ENCODE measurements at regions not wholly inside any gene's neighbourhood (a gene's known extent, or its start where the extent isn't known, plus 50 kb on each side); places are given as distances from the start of the nearest gene placed in this dataset.

- 83% methylated on average over 10 of the region's 10 CpGs for WGBS (ENCODE audit: insufficient coverage, insufficient replicate concordance, low lambda C conversion rate, missing lambda C conversion rate)
- FAIRE-seq (no peak), ATAC-seq (no peak), DNase-seq (ENCODE audit: low read depth, low spot score) (no peak)
- H3K4me2 ChIP-seq (ENCODE audit: control insufficient read depth, insufficient read depth) = no peak overlapping the region
- H2AFZ ChIP-seq (ENCODE audit: control insufficient read depth, low read depth, low read length) = no peak overlapping the region
- in situ Hi-C loops (cut with MboI) = no loop called here
- POLR2A ChIA-PET = interaction anchor here (0.9 kb wide), 1 partner anchor 36 kb away, joined by 3 read pairs; no protein-coding TSS in a partner anchor
- SMC1A ChIA-PET (ENCODE audit: uncharacterized antibody, unreplicated experiment) = interaction anchor here (0.7 to 2.1 kb wide), 4 partner anchors 40 to 206 kb away, joined by 3 to 7 read pairs (median 4); no protein-coding TSS in a partner anchor
- RAD21 ChIA-PET (ENCODE audit: unreplicated experiment) = no interaction called here
- no peak overlapping the region for H3K9ac ChIP-seq (ENCODE audit: control insufficient read depth, insufficient read depth, low read length)
- H3K27me3 ChIP-seq (replicated peaks in 1 of 2; ENCODE audit: control insufficient read depth in 2 of 2, insufficient read depth in 2 of 2, low read length in 1 of 2) = no peaks in the 10 kb centered on the region
- TF ChIP-seq BMI1 (IDR thresholded peaks at IDR 0.05; ENCODE audit: borderline replicate concordance) = no peak
- no peak for TF ChIP-seq HDGF (IDR thresholded peaks at IDR 0.05)
- no peak for TF ChIP-seq STAT3 (IDR thresholded peaks at IDR 0.05; ENCODE audit: low read depth, low read length)
- TF ChIP-seq CEBPZ (IDR thresholded peaks at IDR 0.05; ENCODE audit: low read depth, low read length) = no peak
- no peak for TF ChIP-seq PAX8 (IDR thresholded peaks at IDR 0.05)
- no peak for TF ChIP-seq CBFB (IDR thresholded peaks at IDR 0.05; ENCODE audit: low read depth)
- TF ChIP-seq TARDBP (IDR thresholded peaks at IDR 0.05; ENCODE audit: borderline replicate concordance) = no peak
- no peak for TF ChIP-seq BRCA1 (IDR thresholded peaks at IDR 0.05; ENCODE audit: low read depth, low read length)
- no peak for TF ChIP-seq FOXK2 (IDR thresholded peaks at IDR 0.05)
- no peak for TF ChIP-seq TCF12 (IDR thresholded peaks at IDR 0.05; ENCODE audit: low read depth, low read length)
- TF ChIP-seq ZNF592 (IDR thresholded peaks at IDR 0.05) = no peak
- TF ChIP-seq DPF2 (IDR thresholded peaks at IDR 0.05) = no peak
- intact Hi-C loops (cut with micrococcal nuclease; ENCODE audit: unreplicated experiment) = no loop called here
- no peak overlapping the region for H3K4me3 ChIP-seq
- H3K27ac ChIP-seq (ENCODE audit: control insufficient read depth, insufficient read depth) = no peak overlapping the region
- CTCF ChIA-PET = interaction anchor here (0.8 to 2.0 kb wide), 3 partner anchors 21 to 64 kb away, joined by 3 to 4 read pairs (median 3); no protein-coding TSS in a partner anchor
- H3K36me3 ChIP-seq (ENCODE audit: control insufficient read depth in 2 of 2, insufficient read depth in 2 of 2, low read length in 1 of 2) = no peaks in the 10 kb centered on the region
- no peaks in the 10 kb centered on the region for H3K79me2 ChIP-seq (ENCODE audit: control insufficient read depth, insufficient read depth, low read length)
- peaks cover 33% of the 10 kb centered on the region for H3K4me1 ChIP-seq (ENCODE audit: control insufficient read depth, insufficient read depth, low read length)
- H4K20me1 ChIP-seq (ENCODE audit: control insufficient read depth, insufficient read depth) = no peaks in the 10 kb centered on the region
- BruUV-seq (replicated peaks) = no TSS peak
- H3K9me3 ChIP-seq (replicated peaks; ENCODE audit: control insufficient read depth, insufficient read depth, low read length) = peaks cover 8% of the 10 kb centered on the region; the same call in 2 of the 3 replicates
These were observed 88.8 kb upstream of the EZR start for GRCh38 chr6:158907931-158908330.
